HepG2 (cell line): ENCODE measurements at regions not wholly inside any gene's neighbourhood (a gene's known extent, or its start where the extent isn't known, plus 50 kb on each side); places are given as distances from the start of the nearest gene placed in this dataset.

Source experiments
- ATAC-seq: fragments of 200-7000 bp; cut with Tn5 transposase; 3 replicates; pipeline ENCODE4 v1.9.1; 2020; ENCODE audit warnings: mild to moderate bottlenecking, moderate library complexity
- BruUV-seq: library from RNA; stranded (reverse); fragments of 400-500 nt; replicated peaks from 2 replicates; lab custom pipeline; 2021; lab: Mats Ljungman, UMichigan
- CTCF ChIA-PET: fragments of 300-600 bp; formaldehyde crosslinking; extraction: SDS; loops from one replicate; lab custom pipeline; 2021; ENCODE audit warnings: low total read pairs, inconsistent platforms, low intra/inter-chr PET ratio; lab: Yijun Ruan, JAX
- POLR2A ChIA-PET: fragments of 350-600 bp; sonication (Branson Sonifier 250); formaldehyde crosslinking; loops from one replicate; lab custom pipeline; 2020; ENCODE audit warnings: antibody characterized with exemption, inconsistent platforms; lab: Yijun Ruan, JAX
- DNase-seq: peaks from one replicate; pipeline ENCODE4 v3.0.0-alpha.2; 2015; ENCODE audit warnings: low spot score
- FAIRE-seq: peaks from 3 replicates; lab custom pipeline; 2011; peaks lifted over from hg19 to GRCh38; lab: Jason Lieb, UNC
- H2AFZ ChIP-seq: one replicate; pipeline ENCODE4 v1.6.1; 2011; ENCODE audit warnings: low read length, inconsistent platforms
- H3K27ac ChIP-seq: fragments of 300-600 bp; 3 replicates; pipeline ENCODE4 v1.8.0; 2011; ENCODE audit warnings: mixed run types, mild to moderate bottlenecking, mixed read lengths, low read length, inconsistent platforms; ENCODE audit not compliant: insufficient read depth; ENCODE audit errors: extremely low read length
- H3K27me3 ChIP-seq, 2 experiments: fragments of 200-600 bp in 1 of 2; 2 replicates in 1 of 2; 3 replicates in 1 of 2; pipeline versions ENCODE4 v1.6.0 to v1.8.0; 2011; ENCODE audit warnings: low read length in 2 of 2, mild to moderate bottlenecking in 2 of 2, moderate library complexity in 2 of 2, inconsistent platforms in 1 of 2; ENCODE audit not compliant: insufficient read depth in 2 of 2, control insufficient read depth in 1 of 2
- H3K36me3 ChIP-seq, 2 experiments: fragments of 200-600 bp in 1 of 2; replicated peaks in 1 of 2; 2 replicates in 1 of 2; 3 replicates in 1 of 2; pipeline versions ENCODE4 v1.5.1 to v1.8.0; 2011; ENCODE audit warnings: low read length in 2 of 2, inconsistent platforms in 1 of 2; ENCODE audit not compliant: insufficient read depth in 2 of 2, control insufficient read depth in 1 of 2
- H3K4me1 ChIP-seq: 2 replicates; pipeline ENCODE4 v1.5.1; 2012; ENCODE audit warnings: low read length, inconsistent platforms; ENCODE audit not compliant: insufficient read depth
- H3K4me2 ChIP-seq: 2 replicates; pipeline ENCODE4 v1.6.0; 2011; ENCODE audit warnings: low read depth, low read length, inconsistent platforms
- H3K4me3 ChIP-seq, 3 experiments: fragments of 200-600 bp in 1 of 3; sonication (generic), shearing (Covaris generic) in 1 of 3; replicated peaks in 1 of 3; 2 replicates each; pipeline ENCODE4 v1.5.1; 2011 to 2016; ENCODE audit warnings: low read length in 3 of 3, inconsistent platforms in 2 of 3, low read depth in 2 of 3, mild to moderate bottlenecking in 2 of 3, control low read depth in 1 of 3, mixed read lengths in 1 of 3; ENCODE audit not compliant: insufficient read depth in 1 of 3
- H3K79me2 ChIP-seq: one replicate; pipeline ENCODE4 v1.6.1; 2011; ENCODE audit warnings: low read length, inconsistent platforms; ENCODE audit not compliant: insufficient read depth
- H3K9ac ChIP-seq: 2 replicates; pipeline ENCODE4 v1.6.0; 2011; ENCODE audit warnings: mild to moderate bottlenecking, low read depth, low read length, inconsistent platforms; ENCODE audit not compliant: insufficient read depth
- H3K9me3 ChIP-seq: 2 replicates; pipeline ENCODE4 v1.5.1; 2012; ENCODE audit warnings: mild to moderate bottlenecking, low read length
- H4K20me1 ChIP-seq: 2 replicates; pipeline ENCODE4 v1.6.0; 2011; ENCODE audit warnings: inconsistent platforms, mild to moderate bottlenecking, low read length, moderate library complexity; ENCODE audit not compliant: insufficient read depth
- ARID2 ChIP-seq: sonication (generic); formaldehyde crosslinking; IDR thresholded peaks from 2 replicates; pipeline ENCODE4 v1.8.1; 2022; ENCODE audit warnings: mild to moderate bottlenecking, missing genetic modification reagents, borderline replicate concordance
- ATF1 ChIP-seq: IDR thresholded peaks from 2 replicates; pipeline ENCODE4 v1.6.1; 2016; ENCODE audit warnings: mild to moderate bottlenecking, control low read depth
- CBX2 ChIP-seq, 2 experiments: fragments of 200-600 bp in 1 of 2; sonication (generic); formaldehyde crosslinking in 1 of 2; IDR thresholded peaks; 2 replicates each; pipeline versions ENCODE4 v1.7.0 to v1.8.1; 2018 to 2022; ENCODE audit warnings: low read depth in 2 of 2, low read length in 1 of 2, mild to moderate bottlenecking in 1 of 2, missing genetic modification reagents in 1 of 2
- HDAC1 ChIP-seq: sonication (generic); formaldehyde crosslinking; IDR thresholded peaks from 2 replicates; pipeline ENCODE4 v1.5.1; 2020; ENCODE audit warnings: mild to moderate bottlenecking, missing genetic modification reagents
- ISL2 ChIP-seq: sonication (generic); formaldehyde crosslinking; IDR thresholded peaks from 2 replicates; pipeline ENCODE4 v1.5.0; 2020; ENCODE audit warnings: missing genetic modification reagents
- MXD4 ChIP-seq: IDR thresholded peaks from 2 replicates; pipeline ENCODE4 v1.6.1; 2016; ENCODE audit warnings: mild to moderate bottlenecking, missing biosample characterization, missing genetic modification reagents
- MYNN ChIP-seq: sonication (generic); formaldehyde crosslinking; IDR thresholded peaks from 2 replicates; pipeline ENCODE4 v1.4.0; 2020; ENCODE audit warnings: mild to moderate bottlenecking, low read depth, missing genetic modification reagents
- SRY ChIP-seq: sonication (generic); formaldehyde crosslinking; IDR thresholded peaks from 2 replicates; pipeline ENCODE4 v1.8.0; 2022; ENCODE audit warnings: mild to moderate bottlenecking, missing genetic modification reagents
- ZNF660 ChIP-seq: sonication (generic); formaldehyde crosslinking; IDR thresholded peaks from 2 replicates; pipeline ENCODE4 v1.5.1; 2020; ENCODE audit warnings: mild to moderate bottlenecking, low read depth, missing genetic modification reagents, borderline replicate concordance
- WGBS: methylation state at CpG from one replicate; pipeline ENCODE4 v1.1.6; 2017; ENCODE audit warnings: low lambda C conversion rate; 5-methylcytosine and 5-hydroxymethylcytosine counted together
- in situ Hi-C: cut with HindIII; loops from 2 replicates; pipeline ENCODE4 v1.10.0; 2017; ENCODE audit warnings: low pct_unique_long_range_greater_than_20kb; ENCODE audit not compliant: extremely low pct_ligation_motif_present
- intact Hi-C: fragments of 100-400 bp; cut with micrococcal nuclease; formaldehyde crosslinking; loops from one replicate; pipeline ENCODE4 v1.10.0; 2022; ENCODE audit not compliant: unreplicated experiment
- TF ChIP-seq, protein P1 (sequence below): sonication (generic); formaldehyde crosslinking; IDR thresholded peaks from 2 replicates; pipeline ENCODE4 v1.4.0; 2020; ENCODE audit warnings: missing genetic modification reagents
- TF ChIP-seq, protein P2 (sequence below): sonication (generic); formaldehyde crosslinking; conservative IDR thresholded peaks from 2 replicates; pipeline ENCODE4 v1.5.0; 2020; ENCODE audit warnings: missing genetic modification reagents

DNA sequence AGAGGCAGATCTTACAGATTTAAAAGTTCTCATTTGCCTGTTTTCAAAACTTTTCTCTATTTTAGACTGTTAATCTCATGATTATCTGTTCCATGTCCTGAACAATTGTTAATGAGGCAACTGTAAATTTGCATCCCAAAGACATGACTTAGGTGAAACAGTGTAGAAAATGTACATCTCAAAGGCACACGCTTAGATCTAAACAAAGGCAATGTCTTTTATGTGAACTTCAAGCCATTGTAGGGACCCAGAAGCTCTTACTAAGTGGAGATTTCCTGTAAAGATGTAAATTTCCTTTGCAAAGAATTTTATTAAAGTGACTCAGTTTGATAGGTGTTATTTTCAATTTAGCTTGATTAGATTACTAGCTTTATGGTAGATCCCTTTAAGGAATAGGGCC is 125.2 kb upstream of the F3 start:
- CTCF ChIA-PET: no interaction called here
- POLR2A ChIA-PET: no interaction called here
- no peaks in the 10 kb centered on the region for H3K36me3 ChIP-seq
- no peaks in the 10 kb centered on the region for H3K79me2 ChIP-seq
- H3K4me1 ChIP-seq: no peaks in the 10 kb centered on the region
- H3K27ac ChIP-seq: no peak overlapping the region
- no peak overlapping the region for H3K4me2 ChIP-seq
- intact Hi-C loops (no loop called here), in situ Hi-C loops (no loop called here)
- no peak for DNase-seq
- no peaks in the 10 kb centered on the region for H3K9me3 ChIP-seq
- H3K4me3 ChIP-seq: no peak overlapping the region
- H3K9ac ChIP-seq: no peak overlapping the region
- H3K27me3 ChIP-seq: no peaks in the 10 kb centered on the region; a peak in 1 of 5 replicates
- ATAC-seq: no peak
- WGBS: 100% methylated on average over 1 of the region's 1 CpG
- no peak for FAIRE-seq
- BruUV-seq: no TSS peak
- H4K20me1 ChIP-seq: no peaks in the 10 kb centered on the region
- no peak overlapping the region for H2AFZ ChIP-seq
- TF ChIP-seq SRY (no peak), HDAC1 (no peak), ISL2 (CRISPR knock-in tag) (no peak), MXD4 (no peak), ZNF660 (no peak), ATF1 (CRISPR knock-in tag) (no peak), MYNN (no peak), ARID2 (CRISPR knock-in tag) (no peak), CBX2 (IDR thresholded peaks at IDR 0.05; ENCODE audit: low read depth, low read length) (no peak), CBX2 (CRISPR knock-in tag; IDR thresholded peaks at IDR 0.05; ENCODE audit: low read depth) (no peak)
- TF ChIP-seq, protein P1, sequence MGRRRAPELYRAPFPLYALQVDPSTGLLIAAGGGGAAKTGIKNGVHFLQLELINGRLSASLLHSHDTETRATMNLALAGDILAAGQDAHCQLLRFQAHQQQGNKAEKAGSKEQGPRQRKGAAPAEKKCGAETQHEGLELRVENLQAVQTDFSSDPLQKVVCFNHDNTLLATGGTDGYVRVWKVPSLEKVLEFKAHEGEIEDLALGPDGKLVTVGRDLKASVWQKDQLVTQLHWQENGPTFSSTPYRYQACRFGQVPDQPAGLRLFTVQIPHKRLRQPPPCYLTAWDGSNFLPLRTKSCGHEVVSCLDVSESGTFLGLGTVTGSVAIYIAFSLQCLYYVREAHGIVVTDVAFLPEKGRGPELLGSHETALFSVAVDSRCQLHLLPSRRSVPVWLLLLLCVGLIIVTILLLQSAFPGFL (CRISPR knock-in tag): no peak
- TF ChIP-seq, protein P2, sequence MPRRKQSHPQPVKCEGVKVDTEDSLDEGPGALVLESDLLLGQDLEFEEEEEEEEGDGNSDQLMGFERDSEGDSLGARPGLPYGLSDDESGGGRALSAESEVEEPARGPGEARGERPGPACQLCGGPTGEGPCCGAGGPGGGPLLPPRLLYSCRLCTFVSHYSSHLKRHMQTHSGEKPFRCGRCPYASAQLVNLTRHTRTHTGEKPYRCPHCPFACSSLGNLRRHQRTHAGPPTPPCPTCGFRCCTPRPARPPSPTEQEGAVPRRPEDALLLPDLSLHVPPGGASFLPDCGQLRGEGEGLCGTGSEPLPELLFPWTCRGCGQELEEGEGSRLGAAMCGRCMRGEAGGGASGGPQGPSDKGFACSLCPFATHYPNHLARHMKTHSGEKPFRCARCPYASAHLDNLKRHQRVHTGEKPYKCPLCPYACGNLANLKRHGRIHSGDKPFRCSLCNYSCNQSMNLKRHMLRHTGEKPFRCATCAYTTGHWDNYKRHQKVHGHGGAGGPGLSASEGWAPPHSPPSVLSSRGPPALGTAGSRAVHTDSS (CRISPR knock-in tag): no peak
